22Rv1 (cell line): ENCODE measurements at regions not wholly inside any gene's neighbourhood (a gene's known extent, or its start where the extent isn't known, plus 50 kb on each side); places are given as distances from the start of the nearest gene placed in this dataset.

Experiments used
- H3K27ac ChIP-seq: fragments of 450-650 bp; 2 replicates; pipeline ENCODE4 v1.5.1; 2017
- ZFX ChIP-seq: fragments of 450-650 bp; IDR thresholded peaks from 2 replicates; pipeline ENCODE4 v1.6.1; 2017; ENCODE audit warnings: antibody characterized with exemption, borderline replicate concordance
- TF ChIP-seq, protein P1 (sequence below): fragments of 450-650 bp; IDR thresholded peaks from 2 replicates; pipeline ENCODE4 v1.5.1; 2017; ENCODE audit warnings: mild to moderate bottlenecking

DNA sequence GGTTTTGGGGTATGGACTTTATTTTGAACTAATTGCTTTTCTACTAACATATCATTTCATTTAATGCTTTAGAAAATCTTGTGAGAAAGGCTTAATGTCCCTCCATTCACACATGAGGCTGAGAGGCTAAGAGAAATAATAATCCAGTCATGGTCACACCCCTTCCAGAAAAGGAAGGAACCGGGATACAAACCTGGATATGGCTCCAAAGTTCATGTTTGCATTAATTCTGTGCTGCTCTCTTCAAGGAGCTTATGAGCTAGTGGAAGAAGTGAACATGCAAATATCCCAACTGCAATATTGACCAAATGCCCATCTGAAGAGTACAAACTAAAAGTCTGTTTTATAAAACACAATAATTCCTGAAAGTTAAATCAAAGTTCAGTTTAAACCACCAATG is 732.1 kb upstream of the RIOK2 start:
- TF ChIP-seq, protein P1, sequence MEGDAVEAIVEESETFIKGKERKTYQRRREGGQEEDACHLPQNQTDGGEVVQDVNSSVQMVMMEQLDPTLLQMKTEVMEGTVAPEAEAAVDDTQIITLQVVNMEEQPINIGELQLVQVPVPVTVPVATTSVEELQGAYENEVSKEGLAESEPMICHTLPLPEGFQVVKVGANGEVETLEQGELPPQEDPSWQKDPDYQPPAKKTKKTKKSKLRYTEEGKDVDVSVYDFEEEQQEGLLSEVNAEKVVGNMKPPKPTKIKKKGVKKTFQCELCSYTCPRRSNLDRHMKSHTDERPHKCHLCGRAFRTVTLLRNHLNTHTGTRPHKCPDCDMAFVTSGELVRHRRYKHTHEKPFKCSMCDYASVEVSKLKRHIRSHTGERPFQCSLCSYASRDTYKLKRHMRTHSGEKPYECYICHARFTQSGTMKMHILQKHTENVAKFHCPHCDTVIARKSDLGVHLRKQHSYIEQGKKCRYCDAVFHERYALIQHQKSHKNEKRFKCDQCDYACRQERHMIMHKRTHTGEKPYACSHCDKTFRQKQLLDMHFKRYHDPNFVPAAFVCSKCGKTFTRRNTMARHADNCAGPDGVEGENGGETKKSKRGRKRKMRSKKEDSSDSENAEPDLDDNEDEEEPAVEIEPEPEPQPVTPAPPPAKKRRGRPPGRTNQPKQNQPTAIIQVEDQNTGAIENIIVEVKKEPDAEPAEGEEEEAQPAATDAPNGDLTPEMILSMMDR = no peak
- no peak for TF ChIP-seq ZFX
- no peak overlapping the region for H3K27ac ChIP-seq

DNA sequence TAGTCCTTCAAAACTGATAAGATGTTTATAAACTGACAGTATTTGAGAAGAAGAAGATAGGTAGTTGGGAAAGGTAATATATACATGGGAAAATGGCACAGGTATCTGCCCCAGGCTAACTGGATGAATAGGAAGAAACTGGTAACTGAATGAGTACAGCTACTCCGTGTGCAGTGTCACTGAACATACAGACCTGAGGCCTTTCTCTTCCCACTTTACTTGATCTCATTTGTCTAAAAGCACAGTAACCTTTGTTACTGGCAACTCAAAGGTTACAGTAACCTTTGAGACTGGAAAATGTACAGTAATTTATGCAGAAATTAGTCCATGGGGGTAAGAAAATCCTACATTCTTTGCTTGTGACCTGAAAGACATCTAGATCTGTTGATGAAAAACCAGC is 735.0 kb upstream of the RIOK2 start:
- TF ChIP-seq, protein P1 = no peak
- no peak overlapping the region for H3K27ac ChIP-seq

DNA sequence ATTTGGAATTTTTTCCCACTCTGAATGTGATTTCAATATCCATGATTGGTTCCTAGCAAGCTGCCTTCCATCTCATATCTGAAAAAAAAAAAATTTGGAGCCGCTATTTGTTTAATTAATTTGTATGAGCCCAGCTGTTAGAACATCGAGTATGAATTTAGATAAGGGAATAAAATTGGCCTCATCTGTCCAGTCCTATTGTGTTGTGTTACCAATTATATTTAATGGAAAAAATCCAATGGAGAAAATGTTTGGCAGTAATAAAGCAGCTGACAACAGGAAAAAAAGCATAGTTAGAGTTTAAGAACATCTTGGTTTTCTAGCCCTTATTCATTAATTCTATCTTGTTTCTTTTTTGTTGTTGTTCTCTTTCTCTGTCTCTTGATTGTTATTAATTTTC is 735.6 kb upstream of the RIOK2 start:
- no peak overlapping the region for H3K27ac ChIP-seq
- TF ChIP-seq ZFX = no peak
- TF ChIP-seq, protein P1 = no peak

DNA sequence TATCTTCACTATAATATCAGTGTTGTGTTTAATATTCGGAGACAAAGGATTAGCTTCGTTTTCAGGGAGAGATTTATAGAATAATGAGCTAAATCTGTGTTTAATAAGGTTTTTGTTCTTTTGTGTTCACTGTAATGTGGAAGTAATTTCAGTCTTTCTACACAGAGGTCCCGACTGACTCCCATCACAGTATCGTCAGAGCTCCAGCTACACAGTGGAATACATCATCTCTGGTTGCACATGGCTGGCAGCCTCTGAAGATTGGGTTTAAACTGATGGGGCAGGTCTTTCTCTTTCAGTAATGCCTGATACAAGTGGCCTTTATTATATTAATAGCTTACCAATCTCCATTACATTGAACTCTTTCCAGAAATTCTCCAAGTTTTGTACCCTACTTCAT is 736.7 kb upstream of the RIOK2 start:
- no peak overlapping the region for H3K27ac ChIP-seq
- TF ChIP-seq ZFX = no peak
- TF ChIP-seq, protein P1 = no peak

DNA sequence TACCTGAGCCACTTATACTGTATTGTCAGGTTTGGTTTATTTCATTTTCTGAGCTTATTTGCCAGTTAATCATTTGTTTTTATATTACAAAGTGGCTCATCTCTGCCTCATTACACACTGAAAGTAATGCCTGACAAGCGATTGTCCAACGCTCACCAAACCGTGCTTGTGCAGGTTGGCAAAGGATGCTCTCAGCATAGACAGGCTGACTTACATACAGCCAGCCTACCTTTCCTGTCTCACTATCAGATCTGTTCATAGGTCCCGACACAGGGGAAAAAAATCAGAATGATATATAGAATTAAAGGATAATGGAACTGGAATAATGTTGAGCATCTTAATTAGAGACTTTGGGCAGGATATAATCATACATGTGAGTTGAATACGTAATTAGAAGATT is 739.7 kb upstream of the RIOK2 start:
- H3K27ac ChIP-seq = no peak overlapping the region
- TF ChIP-seq, protein P1 = no peak
- no peak for TF ChIP-seq ZFX

DNA sequence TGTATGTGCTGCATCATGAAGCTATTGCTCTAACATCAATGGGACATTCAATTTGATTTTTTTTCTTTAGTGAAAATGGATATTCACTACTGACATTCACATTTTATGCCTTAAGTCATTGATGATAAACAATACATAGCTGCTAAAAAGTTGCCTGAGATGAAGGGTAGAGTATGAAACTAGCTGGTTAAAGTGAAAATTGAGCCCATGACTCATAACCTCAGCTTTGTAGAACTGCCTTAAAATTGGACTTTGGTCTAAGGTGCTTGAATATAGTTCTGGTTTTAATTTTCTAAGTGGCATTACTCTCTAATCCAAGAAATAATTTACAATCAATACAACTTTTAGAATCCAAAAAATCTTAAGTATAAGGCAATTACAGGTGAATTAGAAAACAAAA is 740.4 kb upstream of the RIOK2 start:
- no peak overlapping the region for H3K27ac ChIP-seq
- TF ChIP-seq, protein P1 = no peak
- TF ChIP-seq ZFX = no peak

DNA sequence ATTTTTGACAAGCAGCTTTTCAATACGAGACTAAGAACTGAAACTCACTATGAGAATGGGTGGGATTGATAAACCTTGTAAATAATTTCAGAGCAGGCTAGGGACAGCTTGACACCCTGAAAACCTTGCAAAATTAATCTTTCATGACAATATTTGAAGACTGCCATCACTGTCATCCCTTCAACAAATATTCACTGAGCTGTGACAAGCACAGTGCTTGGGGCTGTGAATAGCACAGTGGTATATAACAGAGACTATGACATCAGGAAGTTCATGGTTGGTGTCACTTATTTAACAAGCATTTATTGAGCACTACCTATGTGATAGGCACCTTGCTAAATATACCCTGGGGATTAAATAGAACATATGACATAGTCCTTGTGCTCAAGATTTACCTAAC is 741.0 kb upstream of the RIOK2 start:
- TF ChIP-seq, protein P1 = no peak
- no peak for TF ChIP-seq ZFX
- no peak overlapping the region for H3K27ac ChIP-seq
